HEK293T (cell line): ENCODE measurements at regions not wholly inside any gene's neighbourhood (a gene's known extent, or its start where the extent isn't known, plus 50 kb on each side); places are given as distances from the start of the nearest gene placed in this dataset.

Experiments
- CTCF ChIA-PET: fragments of 350-600 bp; formaldehyde crosslinking; extraction: SDS; loops from one replicate; lab custom pipeline; 2021; ENCODE audit warnings: antibody characterized with exemption, inconsistent platforms; lab: Yijun Ruan, JAX
- POLR2A ChIA-PET: fragments of 350-600 bp; formaldehyde crosslinking; extraction: SDS; loops from one replicate; lab custom pipeline; 2020; ENCODE audit warnings: antibody characterized with exemption, inconsistent platforms; lab: Yijun Ruan, JAX
- DNase-seq: peaks from one replicate; pipeline ENCODE4 v3.0.0; 2012; ENCODE audit warnings: mixed read lengths; ENCODE audit errors: extremely low spot score
- ARNT ChIP-seq: fragments of 450-650 bp; IDR thresholded peaks from 2 replicates; pipeline ENCODE4 v1.6.1; 2017; ENCODE audit warnings: mild to moderate bottlenecking
- BHLHE40 ChIP-seq: fragments of 450-650 bp; IDR thresholded peaks from 2 replicates; pipeline ENCODE4 v1.6.1; 2016; ENCODE audit warnings: mild to moderate bottlenecking, moderate library complexity, borderline replicate concordance
- CTBP1 ChIP-seq: fragments of 450-650 bp; IDR thresholded peaks from 2 replicates; pipeline ENCODE4 v1.6.1; 2016; ENCODE audit warnings: borderline replicate concordance
- ELF4 ChIP-seq: fragments of 450-650 bp; IDR thresholded peaks from 2 replicates; pipeline ENCODE4 v1.6.1; 2017; ENCODE audit warnings: antibody characterized with exemption
- FOXA1 ChIP-seq: fragments of 450-650 bp; IDR thresholded peaks from 2 replicates; pipeline ENCODE4 v1.6.1; 2016; ENCODE audit warnings: mild to moderate bottlenecking
- FOXK2 ChIP-seq: fragments of 450-650 bp; IDR thresholded peaks from 2 replicates; pipeline ENCODE4 v1.6.1; 2016; ENCODE audit warnings: mild to moderate bottlenecking
- FOXM1 ChIP-seq: fragments of 450-650 bp; IDR thresholded peaks from 2 replicates; pipeline ENCODE4 v1.6.1; 2017; ENCODE audit warnings: mild to moderate bottlenecking, borderline replicate concordance
- HDGF ChIP-seq: fragments of 450-650 bp; IDR thresholded peaks from 2 replicates; pipeline ENCODE4 v1.6.1; 2017; ENCODE audit warnings: antibody characterized with exemption, borderline replicate concordance
- L3MBTL2 ChIP-seq: fragments of 450-650 bp; conservative IDR thresholded peaks from 2 replicates; pipeline ENCODE4 v1.6.1; 2016; ENCODE audit warnings: mild to moderate bottlenecking
- LEF1 ChIP-seq: fragments of 450-650 bp; IDR thresholded peaks from 2 replicates; pipeline ENCODE4 v1.6.1; 2017; ENCODE audit warnings: mild to moderate bottlenecking, borderline replicate concordance
- NFRKB ChIP-seq: fragments of 450-650 bp; IDR thresholded peaks from 2 replicates; pipeline ENCODE4 v1.6.1; 2016; ENCODE audit warnings: mild to moderate bottlenecking, moderate library complexity
- SP1 ChIP-seq: fragments of 450-650 bp; IDR thresholded peaks from 2 replicates; pipeline ENCODE4 v1.6.1; 2017
- SUZ12 ChIP-seq: fragments of 450-650 bp; IDR thresholded peaks from 2 replicates; pipeline ENCODE4 v1.6.1; 2016; ENCODE audit warnings: mild to moderate bottlenecking
- TARDBP ChIP-seq: fragments of 450-650 bp; IDR thresholded peaks from 2 replicates; pipeline ENCODE4 v1.6.1; 2016
- ZNF384 ChIP-seq: fragments of 450-650 bp; IDR thresholded peaks from 2 replicates; pipeline ENCODE4 v1.6.1; 2016
- TF ChIP-seq, protein P1 (sequence below): fragments of 450-650 bp; IDR thresholded peaks from 2 replicates; pipeline ENCODE4 v1.6.1; 2016

DNA sequence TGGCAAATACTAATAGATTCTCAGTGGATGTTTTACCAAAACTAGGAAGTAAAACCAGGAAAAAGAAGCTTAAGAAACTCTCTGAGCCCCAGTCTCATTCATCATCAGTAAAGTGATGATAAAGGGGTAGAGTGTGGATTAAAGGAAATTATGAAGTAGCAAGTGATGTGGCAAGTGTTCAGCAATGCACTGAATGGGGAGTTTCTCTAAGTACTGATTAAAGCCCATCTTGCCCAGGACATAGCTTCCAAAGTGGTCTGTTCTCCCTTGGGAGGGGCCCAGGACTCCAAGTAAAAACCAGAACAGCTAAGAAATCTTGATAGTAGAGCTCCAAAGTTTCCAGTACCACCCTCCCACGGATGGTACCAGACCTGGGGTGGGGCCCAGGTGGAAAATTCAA is 137.3 kb downstream of the WNT5A start:
- DNase-seq, result no peak
- ChIA-PET CTCF (no interaction called here), POLR2A (no interaction called here)

DNA sequence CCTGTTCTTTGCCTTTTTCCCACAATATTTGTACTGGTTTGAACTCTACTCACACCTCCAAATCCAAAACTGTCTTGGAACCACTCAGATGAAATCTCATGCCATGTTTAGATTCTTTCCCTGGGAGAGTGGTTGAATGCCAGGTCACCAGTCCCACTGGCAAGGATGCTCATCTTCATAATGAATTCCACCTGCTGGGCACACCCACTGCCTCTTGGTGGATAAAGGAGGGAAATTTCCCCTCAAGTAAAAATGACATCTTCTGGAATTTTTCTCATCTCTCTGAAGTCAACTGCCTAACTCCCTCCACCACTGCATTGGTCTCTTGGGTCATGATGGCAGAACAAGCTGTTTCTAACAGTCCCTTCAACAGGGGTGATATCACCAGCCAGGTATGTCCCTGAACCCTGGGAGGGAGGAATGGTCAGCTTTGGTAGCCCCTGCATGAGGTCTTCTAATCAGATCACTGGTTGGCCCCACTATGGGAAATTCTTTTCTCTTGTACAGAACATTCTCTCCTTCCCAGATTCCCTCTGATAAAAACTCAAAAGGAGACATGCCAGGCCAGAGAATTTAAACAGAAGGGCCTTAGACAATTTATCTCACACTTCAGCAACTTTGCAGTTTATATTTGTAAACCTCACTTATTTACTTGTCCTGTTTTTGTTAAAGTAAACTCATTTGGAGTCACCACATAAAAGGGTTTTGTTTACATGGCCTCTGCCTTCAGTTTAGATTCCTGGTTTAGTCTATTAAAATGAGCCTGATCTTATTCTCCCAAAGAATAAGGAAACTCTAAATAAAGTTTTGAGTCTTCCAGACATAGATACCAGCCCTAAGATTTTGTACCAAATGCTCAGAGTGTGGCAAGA is 143.4 kb downstream of the WNT5A start:
- ChIA-PET CTCF (no interaction called here), POLR2A (no interaction called here)
- TF ChIP-seq ZNF384, result no peak
- no peak for TF ChIP-seq ELF4
- no peak for TF ChIP-seq NFRKB
- no peak for TF ChIP-seq L3MBTL2
- no peak for TF ChIP-seq SUZ12
- TF ChIP-seq FOXM1, result no peak
- TF ChIP-seq ARNT, result no peak
- TF ChIP-seq HDGF, result no peak
- no peak for TF ChIP-seq SP1
- TF ChIP-seq LEF1, result no peak
- no peak for TF ChIP-seq CTBP1
- no peak for DNase-seq

More for the DNA sequence above, 137.3 kb downstream of the WNT5A start:
- TF ChIP-seq SP1, result no peak
- TF ChIP-seq, protein P1, sequence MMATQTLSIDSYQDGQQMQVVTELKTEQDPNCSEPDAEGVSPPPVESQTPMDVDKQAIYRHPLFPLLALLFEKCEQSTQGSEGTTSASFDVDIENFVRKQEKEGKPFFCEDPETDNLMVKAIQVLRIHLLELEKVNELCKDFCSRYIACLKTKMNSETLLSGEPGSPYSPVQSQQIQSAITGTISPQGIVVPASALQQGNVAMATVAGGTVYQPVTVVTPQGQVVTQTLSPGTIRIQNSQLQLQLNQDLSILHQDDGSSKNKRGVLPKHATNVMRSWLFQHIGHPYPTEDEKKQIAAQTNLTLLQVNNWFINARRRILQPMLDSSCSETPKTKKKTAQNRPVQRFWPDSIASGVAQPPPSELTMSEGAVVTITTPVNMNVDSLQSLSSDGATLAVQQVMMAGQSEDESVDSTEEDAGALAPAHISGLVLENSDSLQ, result no peak
- TF ChIP-seq ELF4, result no peak
- no peak for TF ChIP-seq TARDBP

- TF ChIP-seq NFRKB (no peak), FOXA1 (no peak), HDGF (no peak), ARNT (no peak), L3MBTL2 (no peak), CTBP1 (no peak), SP1 (no peak), TARDBP (no peak), FOXM1 (no peak)
- ChIA-PET CTCF (no interaction called here), POLR2A (no interaction called here)
- no peak for DNase-seq
These were observed 145.5 kb downstream of the WNT5A start for GRCh38 chr3:55341502-55342031.

DNA sequence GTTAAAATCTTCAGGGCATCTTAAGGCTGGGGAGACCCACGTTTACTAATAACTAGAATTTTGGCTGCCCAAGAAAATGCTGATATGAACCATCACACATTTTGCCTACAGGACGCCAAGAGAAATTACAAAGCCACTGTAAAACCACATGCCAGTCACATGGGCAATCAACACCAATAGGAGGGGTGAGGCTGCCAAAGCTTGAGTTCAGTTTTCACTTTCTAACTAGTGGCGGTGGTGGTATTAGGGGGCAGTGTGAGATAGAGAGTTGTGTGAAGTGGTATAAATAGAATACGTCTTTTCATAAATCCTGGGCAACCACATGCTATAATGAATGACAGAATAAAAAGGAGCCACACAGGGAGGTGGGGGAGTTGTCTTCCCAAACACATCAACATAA is 147.3 kb downstream of the WNT5A start:
- CTCF ChIA-PET, result no interaction called here
- TF ChIP-seq ZNF384, result no peak
- TF ChIP-seq SUZ12, result no peak
- TF ChIP-seq CTBP1, result no peak
- TF ChIP-seq LEF1, result no peak
- TF ChIP-seq FOXA1, result no peak
- no peak for TF ChIP-seq ARNT
- no peak for TF ChIP-seq L3MBTL2
- TF ChIP-seq NFRKB, result no peak
- no peak for TF ChIP-seq SP1
- no peak for TF ChIP-seq FOXM1
- POLR2A ChIA-PET, result no interaction called here
- no peak for DNase-seq

DNA sequence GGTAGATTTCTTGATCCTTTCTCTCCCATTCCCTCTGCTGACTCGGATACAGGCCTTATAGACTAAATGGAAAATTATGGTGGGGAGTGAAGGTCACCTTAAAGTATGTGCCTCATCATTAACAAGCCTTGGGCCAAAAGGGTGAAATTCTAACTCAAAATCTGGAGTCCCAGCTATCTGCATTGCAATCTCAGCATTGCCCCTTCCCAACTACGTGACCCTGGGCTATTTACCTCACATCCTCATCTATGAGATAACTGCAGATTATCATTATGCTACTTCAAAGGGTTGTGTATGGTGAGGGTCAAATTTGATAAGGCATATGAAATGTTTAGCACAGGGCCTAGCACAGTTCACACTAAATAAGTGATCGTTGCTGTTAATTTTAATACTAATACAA is 147.7 kb downstream of the WNT5A start:
- TF ChIP-seq FOXA1, result no peak
- no peak for TF ChIP-seq BHLHE40
- no peak for TF ChIP-seq HDGF
- no peak for TF ChIP-seq LEF1
- no peak for TF ChIP-seq NFRKB
- no peak for TF ChIP-seq FOXK2
- TF ChIP-seq SUZ12, result no peak
- no peak for TF ChIP-seq ZNF384
- TF ChIP-seq L3MBTL2, result no peak
- TF ChIP-seq TARDBP, result no peak
- TF ChIP-seq, protein P1, result no peak
- TF ChIP-seq CTBP1, result no peak
- no peak for TF ChIP-seq SP1
- no peak for TF ChIP-seq FOXM1
- TF ChIP-seq ARNT, result no peak
- TF ChIP-seq ELF4, result no peak
- POLR2A ChIA-PET, result no interaction called here
- no peak for DNase-seq
- CTCF ChIA-PET, result no interaction called here

DNA sequence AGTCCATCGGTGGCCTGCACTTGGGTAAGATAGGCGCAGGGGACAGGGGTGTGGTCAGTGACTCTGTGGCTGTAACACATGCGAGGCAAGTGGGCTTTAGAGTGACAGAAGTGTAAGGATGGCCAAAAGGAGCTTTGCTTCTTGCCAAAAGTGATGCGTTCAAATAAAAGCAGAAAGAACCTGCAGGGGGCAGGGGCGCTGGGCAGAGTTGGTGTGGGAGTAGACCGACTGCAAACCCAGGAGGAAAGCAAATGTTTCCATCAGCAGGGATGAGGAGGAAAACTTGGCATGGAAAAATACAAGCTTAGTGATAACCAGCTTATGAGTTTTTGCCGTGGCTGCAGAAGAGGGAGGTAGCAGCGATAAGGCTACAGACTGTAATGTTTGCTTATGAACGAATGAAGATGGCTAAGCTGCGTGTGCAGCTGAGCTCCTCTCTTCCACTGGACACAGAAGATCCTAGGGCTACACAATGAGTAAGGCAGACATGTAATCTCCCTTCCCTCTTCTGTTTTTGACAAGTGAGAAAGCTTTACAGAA is 149.4 kb downstream of the WNT5A start:
- TF ChIP-seq TARDBP, result no peak
- no peak for TF ChIP-seq LEF1
- no peak for TF ChIP-seq FOXM1
- TF ChIP-seq ELF4, result no peak
- no peak for TF ChIP-seq BHLHE40
- TF ChIP-seq, protein P1, result no peak
- TF ChIP-seq FOXK2, result no peak
- no peak for TF ChIP-seq CTBP1
- no peak for TF ChIP-seq ARNT
- no peak for TF ChIP-seq SP1
- TF ChIP-seq NFRKB, result no peak
- no peak for TF ChIP-seq L3MBTL2
- TF ChIP-seq ZNF384, result no peak
- TF ChIP-seq SUZ12, result no peak
- no peak for TF ChIP-seq FOXA1
- TF ChIP-seq HDGF, result no peak
- no peak for DNase-seq
- ChIA-PET CTCF (interaction anchor here (0.6 kb wide), 1 partner anchor 138 kb away, joined by 5 read pairs; no protein-coding TSS in a partner anchor), POLR2A (no interaction called here)
